Gastrocnemius medialis (tissue), 4 donors: ENCODE measurements at regions not wholly inside any gene's neighbourhood (a gene's known extent, or its start where the extent isn't known, plus 50 kb on each side); places are given as distances from the start of the nearest gene placed in this dataset.

Experiments
- ATAC-seq, 2 donors: fragments of 150-250 bp; one replicate each; pipeline ENCODE4 v1.9.1; 2016
- DNase-seq, 2 donors: peaks; one replicate each; pipeline ENCODE4 v3.0.0-alpha.2; 2019
- H3K27ac ChIP-seq, 4 donors: fragments of 200-600 bp; sonication (generic); 1 replicate in 1 of 4; 2 replicates in 3 of 4; pipeline ENCODE4 v1.5.1; 2016 to 2018; ENCODE audit warnings: mild to moderate bottlenecking in 2 of 4, moderate library complexity in 1 of 4
- H3K27me3 ChIP-seq, 3 donors: fragments of 200-600 bp; sonication (generic) in 2 of 3; 1 replicate in 1 of 3; 2 replicates in 2 of 3; pipeline versions ENCODE4 v1.5.1 to v1.6.0; 2016 to 2019; ENCODE audit warnings: mild to moderate bottlenecking in 1 of 3, moderate library complexity in 1 of 3
- H3K36me3 ChIP-seq, 2 donors: fragments of 200-600 bp; sonication (generic) in 1 of 2; one replicate each; pipeline ENCODE4 v1.5.1; 2017 to 2018
- H3K4me1 ChIP-seq, 2 donors: fragments of 200-600 bp; sonication (generic) in 1 of 2; one replicate each; pipeline ENCODE4 v1.5.1; 2016 to 2017; ENCODE audit warnings: mild to moderate bottlenecking in 2 of 2
- H3K4me3 ChIP-seq, 4 donors: fragments of 200-600 bp; sonication (generic) in 3 of 4; 1 replicate in 1 of 4; 2 replicates in 3 of 4; pipeline ENCODE4 v1.5.1; 2016 to 2019; ENCODE audit warnings: mild to moderate bottlenecking in 2 of 4
- H3K9me3 ChIP-seq, 3 donors: fragments of 200-600 bp; sonication (generic) in 2 of 3; 1 replicate in 1 of 3; 2 replicates in 2 of 3; pipeline ENCODE4 v1.5.1; 2016 to 2019
- CTCF ChIP-seq, 5 experiments: fragments of 450-650 bp in 3 of 5; fragments of 200-600 bp in 2 of 5; sonication (generic) in 2 of 5; IDR thresholded peaks in 4 of 5; conservative IDR thresholded peaks in 1 of 5; 1 replicate in 4 of 5; 2 replicates in 1 of 5; pipeline ENCODE4 v1.5.1; 2016 to 2019; ENCODE audit warnings: antibody characterized with exemption in 5 of 5, mild to moderate bottlenecking in 3 of 5, moderate library complexity in 3 of 5
- POLR2A ChIP-seq, 2 donors: fragments of 450-650 bp; IDR thresholded peaks; one replicate each; pipeline ENCODE4 v1.6.1; 2017; ENCODE audit warnings: antibody characterized with exemption in 2 of 2, mild to moderate bottlenecking in 2 of 2, moderate library complexity in 2 of 2
- in situ Hi-C, 4 donors: fragments of 200-750 bp; cut with MboI; loops; one replicate each; pipeline versions ENCODE4 v1.15.0 to v1.8.0; 2017; ENCODE audit warnings: low sequenced_read_pairs in 4 of 4
- intact Hi-C: fragments of 100-400 bp; cut with DNase I; formaldehyde crosslinking; loops from one replicate; pipeline ENCODE4 v1.15.1; 2023; ENCODE audit warnings: low total_unique reads

DNA sequence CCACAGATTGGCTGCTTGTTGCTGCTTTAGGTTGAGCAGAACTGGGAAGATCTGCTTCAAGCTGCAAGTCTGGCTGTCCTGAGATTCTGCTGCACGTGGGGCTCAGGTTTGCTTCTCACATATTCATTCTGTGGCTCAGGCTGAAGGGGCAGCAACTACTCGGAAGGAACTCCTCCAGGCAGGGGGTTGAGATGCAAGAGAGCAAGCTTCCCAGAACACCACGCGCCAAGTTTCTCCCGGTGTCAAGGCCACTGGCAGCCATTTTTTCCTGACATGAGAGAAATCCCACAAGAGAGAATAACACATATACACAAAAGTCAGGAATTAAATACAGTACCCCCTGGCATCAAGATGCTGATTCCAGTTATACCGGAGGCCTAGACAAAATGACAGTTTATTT is 887.6 kb upstream of the SLC10A2 start:
- no peak for TF ChIP-seq CTCF (IDR thresholded peaks at IDR 0.05 in 4 of 5, conservative IDR thresholded peaks at IDR 0.05 in 1 of 5)
- no peak for TF ChIP-seq POLR2A (IDR thresholded peaks at IDR 0.05)
- Histone ChIP-seq H3K27ac (no peak overlapping the region), H3K4me3 (no peak overlapping the region), H3K27me3 (no peaks in the 10 kb centered on the region), H3K9me3 (no peaks in the 10 kb centered on the region), H3K4me1 (peaks cover under 1 to 2% of the 10 kb centered on the region in 2 donors), H3K36me3 (no peaks in the 10 kb centered on the region)
- ATAC-seq (no peak), DNase-seq (no peak)
- intact Hi-C loops (no loop called here), in situ Hi-C loops (no loop called here)

- in situ Hi-C loops: no loop called here
- no peaks in the 10 kb centered on the region for H3K4me1 ChIP-seq
Measured at GRCh38 chr13:103952183-103952582, 886.0 kb upstream of the SLC10A2 start.

DNA sequence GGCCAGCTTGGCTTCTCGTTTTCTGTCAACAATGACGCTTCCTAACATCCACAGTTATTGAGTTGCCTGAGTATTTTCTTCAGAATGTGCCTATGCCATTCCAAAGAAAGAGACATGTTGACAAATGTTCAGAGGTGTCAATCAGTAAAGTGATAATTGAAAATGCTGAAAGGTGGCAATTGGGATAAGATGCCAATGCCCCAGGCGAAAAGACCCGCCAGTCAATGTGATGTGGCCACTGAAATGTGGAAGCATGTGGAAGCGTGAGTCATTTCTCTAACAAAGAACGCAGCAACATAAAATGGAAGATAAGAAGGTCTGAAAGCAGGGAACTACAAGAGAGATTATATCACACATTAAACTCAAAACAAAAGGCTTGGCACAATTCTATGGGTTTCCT is 882.2 kb upstream of the SLC10A2 start:
- no peaks in the 10 kb centered on the region for H3K9me3 ChIP-seq
- no peak for ATAC-seq
- H3K4me1 ChIP-seq: no peaks in the 10 kb centered on the region
- no peak overlapping the region for H3K4me3 ChIP-seq
- no peak for DNase-seq
- H3K36me3 ChIP-seq: no peaks in the 10 kb centered on the region
- no peak for TF ChIP-seq CTCF (IDR thresholded peaks at IDR 0.05 in 4 of 5, conservative IDR thresholded peaks at IDR 0.05 in 1 of 5)
- TF ChIP-seq POLR2A (IDR thresholded peaks at IDR 0.05): no peak
- in situ Hi-C loops (no loop called here), intact Hi-C loops (no loop called here)
- no peak overlapping the region for H3K27ac ChIP-seq
- H3K27me3 ChIP-seq: no peaks in the 10 kb centered on the region

More at GRCh38 chr13:103952183-103952582, 886.0 kb upstream of the SLC10A2 start:
- Histone ChIP-seq H3K27me3 (no peaks in the 10 kb centered on the region), H3K4me3 (no peak overlapping the region), H3K36me3 (no peaks in the 10 kb centered on the region), H3K9me3 (no peaks in the 10 kb centered on the region), H3K27ac (no peak overlapping the region)
- DNase-seq (no peak), ATAC-seq (no peak)
- TF ChIP-seq CTCF (IDR thresholded peaks at IDR 0.05 in 4 of 5, conservative IDR thresholded peaks at IDR 0.05 in 1 of 5): no peak
- no peak for TF ChIP-seq POLR2A (IDR thresholded peaks at IDR 0.05)
- intact Hi-C loops: no loop called here

GRCh38 chr13:103945836-103946235 is 879.6 kb upstream of the SLC10A2 start:
- intact Hi-C loops (no loop called here), in situ Hi-C loops (no loop called here)
- Histone ChIP-seq H3K27ac (no peak overlapping the region), H3K4me3 (no peak overlapping the region), H3K36me3 (no peaks in the 10 kb centered on the region), H3K9me3 (no peaks in the 10 kb centered on the region), H3K27me3 (no peaks in the 10 kb centered on the region), H3K4me1 (no peaks in the 10 kb centered on the region)
- ATAC-seq (no peak), DNase-seq (no peak)
- TF ChIP-seq POLR2A (IDR thresholded peaks at IDR 0.05) (no peak), CTCF (IDR thresholded peaks at IDR 0.05 in 4 of 5, conservative IDR thresholded peaks at IDR 0.05 in 1 of 5) (no peak)

- no peak for DNase-seq
- Histone ChIP-seq H3K27me3 (no peaks in the 10 kb centered on the region), H3K9me3 (no peaks in the 10 kb centered on the region), H3K36me3 (no peaks in the 10 kb centered on the region), H3K4me3 (no peak overlapping the region), H3K4me1 (no peaks in the 10 kb centered on the region), H3K27ac (no peak overlapping the region)
- no peak for ATAC-seq
- TF ChIP-seq POLR2A (IDR thresholded peaks at IDR 0.05) (no peak), CTCF (IDR thresholded peaks at IDR 0.05 in 4 of 5, conservative IDR thresholded peaks at IDR 0.05 in 1 of 5) (no peak)
- in situ Hi-C loops (no loop called here), intact Hi-C loops (no loop called here)
Measured at GRCh38 chr13:103941506-103942140, 875.4 kb upstream of the SLC10A2 start.
